OCI-LY3 (cell line): ENCODE measurements at regions not wholly inside any gene's neighbourhood (a gene's known extent, or its start where the extent isn't known, plus 50 kb on each side); places are given as distances from the start of the nearest gene placed in this dataset.

Source experiments
- EZH2phosphoT487 ChIP-seq: fragments of 200-600 bp; shearing (Covaris generic); IDR thresholded peaks from 2 replicates; pipeline ENCODE4 v1.6.1; 2018; ENCODE audit warnings: antibody characterized with exemption, mixed run types, low read depth
- TF ChIP-seq, protein P1 (sequence below): fragments of 200-600, 300-600 bp; sonication (generic); IDR thresholded peaks from 2 replicates; pipeline ENCODE4 v1.5.1; 2014; ENCODE audit warnings: antibody characterized with exemption, low read length, low read depth

GRCh38 chr3:157926822-157927221, 179.4 kb downstream of the SHOX2 start:
- TF ChIP-seq, protein P1, sequence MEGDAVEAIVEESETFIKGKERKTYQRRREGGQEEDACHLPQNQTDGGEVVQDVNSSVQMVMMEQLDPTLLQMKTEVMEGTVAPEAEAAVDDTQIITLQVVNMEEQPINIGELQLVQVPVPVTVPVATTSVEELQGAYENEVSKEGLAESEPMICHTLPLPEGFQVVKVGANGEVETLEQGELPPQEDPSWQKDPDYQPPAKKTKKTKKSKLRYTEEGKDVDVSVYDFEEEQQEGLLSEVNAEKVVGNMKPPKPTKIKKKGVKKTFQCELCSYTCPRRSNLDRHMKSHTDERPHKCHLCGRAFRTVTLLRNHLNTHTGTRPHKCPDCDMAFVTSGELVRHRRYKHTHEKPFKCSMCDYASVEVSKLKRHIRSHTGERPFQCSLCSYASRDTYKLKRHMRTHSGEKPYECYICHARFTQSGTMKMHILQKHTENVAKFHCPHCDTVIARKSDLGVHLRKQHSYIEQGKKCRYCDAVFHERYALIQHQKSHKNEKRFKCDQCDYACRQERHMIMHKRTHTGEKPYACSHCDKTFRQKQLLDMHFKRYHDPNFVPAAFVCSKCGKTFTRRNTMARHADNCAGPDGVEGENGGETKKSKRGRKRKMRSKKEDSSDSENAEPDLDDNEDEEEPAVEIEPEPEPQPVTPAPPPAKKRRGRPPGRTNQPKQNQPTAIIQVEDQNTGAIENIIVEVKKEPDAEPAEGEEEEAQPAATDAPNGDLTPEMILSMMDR = no peak
- no peak for TF ChIP-seq EZH2phosphoT487
